ENCODE measurements at regions not wholly inside any gene's neighbourhood (a gene's known extent, or its start where the extent isn't known, plus 50 kb on each side); places are given as distances from the start of the nearest gene placed in this dataset.

GRCh38 chr3:28173836-28174235, 67.6 kb upstream of the CMC1 start:
- no peak for TF ChIP-seq POLR2AphosphoS5 (IDR thresholded peaks at IDR 0.05)
- no peak for TF ChIP-seq CTCF (IDR thresholded peaks at IDR 0.05)
- TF ChIP-seq POLR2A (IDR thresholded peaks at IDR 0.05), result no peak
